PC-9 (cell line): ENCODE measurements at regions not wholly inside any gene's neighbourhood (a gene's known extent, or its start where the extent isn't known, plus 50 kb on each side); places are given as distances from the start of the nearest gene placed in this dataset.

ENCODE experiments used
- BruUV-seq: library from RNA; stranded (reverse); fragments of 400-500 nt; replicated peaks from 2 replicates; lab custom pipeline; 2021; lab: Mats Ljungman, UMichigan
- CTCF ChIA-PET: fragments of 300-600 bp; sonication (Branson Sonifier 250); formaldehyde crosslinking; loops from one replicate; lab custom pipeline; 2022; ENCODE audit warnings: antibody characterized with exemption; lab: Charles Lee
- POLR2A ChIA-PET: fragments of 300-600 bp; sonication (Branson Sonifier 250); formaldehyde crosslinking; loops from one replicate; lab custom pipeline; 2022; ENCODE audit warnings: antibody characterized with exemption; ENCODE audit not compliant: unreplicated experiment; lab: Charles Lee
- DNase-seq, 2 experiments: peaks; one replicate each; pipeline versions ENCODE4 v3.0.0 to v3.0.0-alpha.2; 2015 to 2022; ENCODE audit warnings: mixed read lengths in 1 of 2
- H2AFZ ChIP-seq: fragments of 200-600 bp; sonication (generic); 2 replicates; pipeline ENCODE4 v1.8.1; 2017; ENCODE audit warnings: antibody characterized with exemption
- H3F3A ChIP-seq: fragments of 200-600 bp; sonication (generic); 2 replicates; pipeline ENCODE4 v1.8.1; 2017; ENCODE audit warnings: antibody characterized with exemption, mild to moderate bottlenecking, low read depth; ENCODE audit not compliant: insufficient read depth
- H3K27ac ChIP-seq: fragments of 200-600 bp; sonication (generic); 2 replicates; pipeline ENCODE4 v1.6.1; 2016; ENCODE audit warnings: mixed run types
- H3K27me3 ChIP-seq: fragments of 200-600 bp; sonication (generic); 2 replicates; pipeline ENCODE4 v1.6.1; 2016; ENCODE audit warnings: low read depth, mixed run types; ENCODE audit not compliant: insufficient read depth
- H3K36me3 ChIP-seq: fragments of 200-600 bp; sonication (generic); 2 replicates; pipeline ENCODE4 v1.6.1; 2016; ENCODE audit warnings: low read depth, mixed run types
- H3K4me1 ChIP-seq: fragments of 200-600 bp; sonication (generic); replicated peaks from 2 replicates; pipeline ENCODE4 v1.6.1; 2016; ENCODE audit warnings: mixed run types; ENCODE audit not compliant: insufficient read depth
- H3K4me2 ChIP-seq: fragments of 200-600 bp; sonication (generic); 2 replicates; pipeline ENCODE4 v1.6.1; 2017; ENCODE audit warnings: mixed run types
- H3K4me3 ChIP-seq: fragments of 200-600 bp; sonication (generic); 2 replicates; pipeline ENCODE4 v1.6.1; 2016; ENCODE audit warnings: mixed run types
- H3K79me2 ChIP-seq: fragments of 200-600 bp; sonication (generic); 2 replicates; pipeline ENCODE4 v1.6.1; 2017; ENCODE audit warnings: low read depth, mixed run types
- H3K9me2 ChIP-seq: fragments of 200-600 bp; sonication (generic); 2 replicates; pipeline ENCODE4 v1.8.1; 2017; ENCODE audit warnings: mild to moderate bottlenecking; ENCODE audit not compliant: insufficient read depth
- H3K9me3 ChIP-seq: fragments of 200-600 bp; sonication (generic); 2 replicates; pipeline ENCODE4 v1.8.1; 2016; ENCODE audit warnings: low read depth; ENCODE audit not compliant: insufficient read depth
- H4K20me1 ChIP-seq: fragments of 200-600 bp; sonication (generic); 2 replicates; pipeline ENCODE4 v1.8.1; 2017; ENCODE audit not compliant: insufficient read depth
- EZH2 ChIP-seq: fragments of 200-600 bp; sonication (generic); IDR thresholded peaks from 2 replicates; pipeline ENCODE4 v1.8.0; 2017; ENCODE audit warnings: antibody characterized with exemption, low read depth
- intact Hi-C: fragments of 100-400 bp; cut with micrococcal nuclease; formaldehyde crosslinking; loops from one replicate; pipeline ENCODE4 v1.10.0; 2022; ENCODE audit not compliant: unreplicated experiment
- TF ChIP-seq, protein P1 (sequence below): fragments of 200-600 bp; sonication (generic); conservative IDR thresholded peaks from 2 replicates; pipeline ENCODE4 v1.6.1; 2017; ENCODE audit warnings: mixed run types, antibody characterized with exemption, mild to moderate bottlenecking, moderate library complexity

DNA sequence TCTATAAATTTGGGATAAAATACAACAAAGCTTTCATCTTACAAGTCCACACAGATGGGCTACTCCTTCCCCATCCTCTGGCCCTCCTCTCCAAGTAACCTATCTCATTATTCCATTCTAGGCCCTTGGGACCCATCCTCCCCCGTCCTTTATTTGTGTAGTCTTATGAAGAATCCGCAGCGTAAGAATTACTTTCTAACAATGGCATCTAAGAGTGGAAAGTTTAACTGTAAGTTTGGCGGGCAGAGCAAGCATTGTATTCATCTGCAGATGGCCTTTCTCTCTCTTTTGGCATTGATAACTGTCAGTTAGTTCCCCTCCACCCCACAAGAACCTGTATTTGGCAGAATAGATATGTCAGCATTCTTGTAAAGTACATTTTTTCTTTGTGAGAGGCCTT, 91.9 kb upstream of the TSPAN2 start:
- no peak for DNase-seq
- no peak for TF ChIP-seq EZH2
- TF ChIP-seq, protein P1, sequence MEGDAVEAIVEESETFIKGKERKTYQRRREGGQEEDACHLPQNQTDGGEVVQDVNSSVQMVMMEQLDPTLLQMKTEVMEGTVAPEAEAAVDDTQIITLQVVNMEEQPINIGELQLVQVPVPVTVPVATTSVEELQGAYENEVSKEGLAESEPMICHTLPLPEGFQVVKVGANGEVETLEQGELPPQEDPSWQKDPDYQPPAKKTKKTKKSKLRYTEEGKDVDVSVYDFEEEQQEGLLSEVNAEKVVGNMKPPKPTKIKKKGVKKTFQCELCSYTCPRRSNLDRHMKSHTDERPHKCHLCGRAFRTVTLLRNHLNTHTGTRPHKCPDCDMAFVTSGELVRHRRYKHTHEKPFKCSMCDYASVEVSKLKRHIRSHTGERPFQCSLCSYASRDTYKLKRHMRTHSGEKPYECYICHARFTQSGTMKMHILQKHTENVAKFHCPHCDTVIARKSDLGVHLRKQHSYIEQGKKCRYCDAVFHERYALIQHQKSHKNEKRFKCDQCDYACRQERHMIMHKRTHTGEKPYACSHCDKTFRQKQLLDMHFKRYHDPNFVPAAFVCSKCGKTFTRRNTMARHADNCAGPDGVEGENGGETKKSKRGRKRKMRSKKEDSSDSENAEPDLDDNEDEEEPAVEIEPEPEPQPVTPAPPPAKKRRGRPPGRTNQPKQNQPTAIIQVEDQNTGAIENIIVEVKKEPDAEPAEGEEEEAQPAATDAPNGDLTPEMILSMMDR: no peak
- Histone ChIP-seq H3K36me3 (no peaks in the 10 kb centered on the region), H3K9me3 (no peaks in the 10 kb centered on the region), H3K4me2 (peak overlapping the region; percentile 64), H3K79me2 (no peaks in the 10 kb centered on the region), H3K27me3 (no peaks in the 10 kb centered on the region), H3K27ac (no peak overlapping the region; the same call in 1 of the 2 replicates), H3K4me3 (no peak overlapping the region; the same call in 1 of the 2 replicates), H3K4me1 (peaks cover 75% of the 10 kb centered on the region), H3F3A (peaks cover 64% of the 10 kb centered on the region), H2AFZ (no peak overlapping the region), H4K20me1 (no peaks in the 10 kb centered on the region), H3K9me2 (no peaks in the 10 kb centered on the region)
- BruUV-seq: no TSS peak
- intact Hi-C loops: no loop called here
- ChIA-PET POLR2A (interaction anchor here (2.6 kb wide), 1 partner anchor 9 kb away, joined by 23 read pairs; no protein-coding TSS in a partner anchor), CTCF (no interaction called here)

DNA sequence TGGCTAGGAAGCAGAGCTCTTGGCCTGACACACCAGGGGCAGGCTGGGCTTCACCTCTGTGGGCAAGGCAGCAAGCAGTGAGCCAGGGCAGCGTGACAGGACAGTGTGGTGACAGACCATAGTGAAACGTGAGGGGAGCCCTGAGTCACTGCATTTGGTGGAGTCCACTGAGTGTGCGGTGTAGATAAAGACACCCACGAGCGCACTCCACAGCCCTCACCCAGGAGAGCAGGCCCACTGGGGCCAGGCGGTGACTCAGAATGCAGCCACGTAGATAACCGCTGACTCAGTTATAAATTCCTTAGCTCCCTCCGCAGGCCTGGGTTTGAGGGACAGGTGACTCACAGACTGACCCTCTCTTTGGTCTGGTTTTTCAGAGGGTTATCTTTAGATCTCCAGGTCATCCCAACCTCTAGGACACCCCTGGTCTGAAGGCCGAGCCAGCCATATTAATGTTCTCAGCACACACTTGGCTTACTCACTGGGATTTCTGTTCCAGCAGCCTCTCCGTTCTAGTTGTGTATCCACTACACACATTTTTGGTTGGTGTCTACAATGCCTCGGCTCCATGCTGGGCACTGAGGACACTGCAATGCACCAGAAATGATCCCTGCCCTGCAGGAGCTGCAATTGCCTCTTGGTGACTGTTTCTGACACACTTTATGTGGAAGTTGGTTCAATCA, 90.2 kb upstream of the TSPAN2 start:
- Histone ChIP-seq H2AFZ (no peak overlapping the region), H3F3A (peaks cover 55% of the 10 kb centered on the region), H3K27me3 (no peaks in the 10 kb centered on the region), H3K4me2 (peak overlapping the region; percentile 64), H3K36me3 (no peaks in the 10 kb centered on the region), H3K9me2 (no peaks in the 10 kb centered on the region), H3K4me3 (peak overlapping the region; percentile 13; the same call in 1 of the 2 replicates), H4K20me1 (no peaks in the 10 kb centered on the region), H3K27ac (peak overlapping the region; percentile 89), H3K9me3 (no peaks in the 10 kb centered on the region; the same call in 1 of the 2 replicates), H3K79me2 (no peaks in the 10 kb centered on the region), H3K4me1 (peaks cover 58% of the 10 kb centered on the region)
- no TSS peak for BruUV-seq
- no peak for TF ChIP-seq EZH2
- TF ChIP-seq, protein P1: no peak
- POLR2A ChIA-PET: interaction anchor here (0.5 to 2.6 kb wide), 6 partner anchors 11 to 399 kb away, joined by 3 to 23 read pairs (median 4); no protein-coding TSS in a partner anchor
- intact Hi-C loops: loop anchor here (1.0 to 5.0 kb wide), 7 partner anchors 11 to 290 kb away; partner anchors contain the start of gene NGF
- peak; percentile 92 to 100 for DNase-seq
- CTCF ChIA-PET: interaction anchor here (0.6 kb wide), 2 partner anchors 11 to 504 kb away, joined by 3 read pairs; no protein-coding TSS in a partner anchor

DNA sequence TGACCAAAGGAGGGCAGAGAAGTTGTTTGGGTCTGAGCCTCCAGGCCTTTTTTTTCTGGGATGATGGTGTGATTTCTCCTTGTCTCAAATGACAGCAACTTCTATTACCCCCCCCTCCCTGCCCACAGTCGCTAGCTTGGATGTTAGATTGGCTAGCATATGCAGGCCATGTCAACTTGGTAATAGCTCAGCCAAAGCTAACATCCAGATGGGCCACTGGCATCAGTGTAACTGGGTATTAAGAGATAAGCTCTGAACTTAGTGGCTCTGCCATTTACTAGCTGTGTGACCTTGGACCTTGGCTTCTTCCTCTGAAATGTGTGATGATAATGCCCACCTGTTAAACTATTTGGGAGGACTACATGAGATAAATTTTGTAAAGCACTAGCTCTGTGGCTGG, 86.9 kb upstream of the TSPAN2 start:
- CTCF ChIA-PET: no interaction called here
- no peaks in the 10 kb centered on the region for H3K36me3 ChIP-seq
- TF ChIP-seq, protein P1: no peak
- TF ChIP-seq EZH2: no peak
- no peak for DNase-seq
- peaks cover 36% of the 10 kb centered on the region for H3K4me1 ChIP-seq
- intact Hi-C loops: loop anchor here (5.0 kb wide), 3 partner anchors 114 to 251 kb away; partner anchors contain the start of gene NGF
- POLR2A ChIA-PET: no interaction called here
- no peaks in the 10 kb centered on the region for H3K9me2 ChIP-seq
- peaks cover 6% of the 10 kb centered on the region; the same call in 1 of the 2 replicates for H3K9me3 ChIP-seq
- H2AFZ ChIP-seq: no peak overlapping the region
- H3K27me3 ChIP-seq: no peaks in the 10 kb centered on the region
- H3K79me2 ChIP-seq: no peaks in the 10 kb centered on the region
- no peak overlapping the region for H3K4me3 ChIP-seq
- BruUV-seq: no TSS peak
- H3K27ac ChIP-seq: no peak overlapping the region
- H3K4me2 ChIP-seq: no peak overlapping the region
- H4K20me1 ChIP-seq: no peaks in the 10 kb centered on the region
- peaks cover 33% of the 10 kb centered on the region for H3F3A ChIP-seq
